GM19324 (cell line): ENCODE measurements at regions not wholly inside any gene's neighbourhood (a gene's known extent, or its start where the extent isn't known, plus 50 kb on each side); places are given as distances from the start of the nearest gene placed in this dataset.
"Not testable (repeated sequence)": the region's sequence is repeated elsewhere in the genome, so short reads cannot be mapped to it uniquely, and the experiment has no call there.

Experiments used
- ATAC-seq: cut with Tn5 transposase; IDR thresholded peaks from one replicate; pipeline ENCODE4 v1.9.1; 2021; ENCODE audit warnings: mild to moderate bottlenecking, moderate library complexity; ENCODE audit not compliant: unreplicated experiment, low FRiP score

DNA sequence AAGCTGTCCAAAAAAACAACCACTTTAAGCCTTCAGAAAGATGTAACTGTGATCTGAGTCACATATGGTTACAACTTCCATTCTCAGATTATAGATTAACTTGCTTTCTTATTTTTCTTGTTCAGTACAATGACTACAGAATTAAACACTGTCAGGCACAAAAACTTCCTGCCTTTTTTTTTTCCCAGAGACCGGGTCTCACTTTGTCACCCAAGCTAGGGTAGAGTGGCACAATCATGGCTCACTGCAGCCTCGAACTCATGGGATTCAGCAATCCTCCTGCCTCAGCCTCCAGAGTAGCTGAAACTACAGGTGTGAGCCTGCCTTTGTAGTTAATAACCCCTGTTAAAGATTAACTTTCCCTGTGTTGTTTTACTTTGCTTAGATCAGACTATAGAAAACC lies 163.2 kb downstream of the AVL9 start:
- no peak for ATAC-seq

- no peak for ATAC-seq
Observed at GRCh38 chr7:32658034-32658433, 162.7 kb downstream of the AVL9 start.

DNA sequence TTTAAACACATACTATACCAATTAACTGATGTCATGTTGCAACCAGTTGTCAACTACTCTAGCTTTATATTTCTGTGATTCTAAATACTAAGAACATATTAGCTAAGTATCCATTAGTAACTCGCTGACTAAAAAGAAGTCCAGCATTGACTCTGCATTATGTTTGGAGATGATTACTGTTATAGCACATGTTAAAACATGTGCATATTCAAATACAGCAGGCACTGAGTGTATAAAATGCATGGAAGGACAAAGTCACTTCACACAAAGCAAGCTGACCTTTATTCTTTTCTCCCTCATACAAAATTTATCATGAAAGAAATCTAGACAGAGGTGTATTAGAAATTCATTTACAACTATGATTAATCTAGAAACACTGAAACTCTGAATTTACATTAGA lies 159.3 kb downstream of the AVL9 start:
- not testable (repeated sequence) for ATAC-seq

DNA sequence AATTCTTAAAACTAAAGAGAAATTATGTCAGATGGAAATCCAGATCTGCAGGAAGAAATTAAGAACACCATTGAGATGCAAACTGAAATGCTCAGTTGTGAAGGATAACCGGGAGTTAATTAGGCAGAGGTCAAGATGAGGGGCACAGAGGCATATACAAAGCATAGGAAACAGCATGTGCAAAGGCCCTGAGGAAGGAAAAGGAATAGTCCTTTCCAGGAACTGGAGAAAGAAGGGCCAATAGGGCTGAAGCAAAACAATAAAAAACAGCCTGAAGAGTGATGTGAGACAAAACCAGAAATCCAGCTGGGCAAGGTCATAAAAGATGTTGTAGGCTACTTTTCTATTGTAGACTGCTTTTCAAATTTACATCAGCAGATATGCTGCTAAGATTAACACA lies 155.1 kb downstream of the AVL9 start:
- not testable (repeated sequence) for ATAC-seq

DNA sequence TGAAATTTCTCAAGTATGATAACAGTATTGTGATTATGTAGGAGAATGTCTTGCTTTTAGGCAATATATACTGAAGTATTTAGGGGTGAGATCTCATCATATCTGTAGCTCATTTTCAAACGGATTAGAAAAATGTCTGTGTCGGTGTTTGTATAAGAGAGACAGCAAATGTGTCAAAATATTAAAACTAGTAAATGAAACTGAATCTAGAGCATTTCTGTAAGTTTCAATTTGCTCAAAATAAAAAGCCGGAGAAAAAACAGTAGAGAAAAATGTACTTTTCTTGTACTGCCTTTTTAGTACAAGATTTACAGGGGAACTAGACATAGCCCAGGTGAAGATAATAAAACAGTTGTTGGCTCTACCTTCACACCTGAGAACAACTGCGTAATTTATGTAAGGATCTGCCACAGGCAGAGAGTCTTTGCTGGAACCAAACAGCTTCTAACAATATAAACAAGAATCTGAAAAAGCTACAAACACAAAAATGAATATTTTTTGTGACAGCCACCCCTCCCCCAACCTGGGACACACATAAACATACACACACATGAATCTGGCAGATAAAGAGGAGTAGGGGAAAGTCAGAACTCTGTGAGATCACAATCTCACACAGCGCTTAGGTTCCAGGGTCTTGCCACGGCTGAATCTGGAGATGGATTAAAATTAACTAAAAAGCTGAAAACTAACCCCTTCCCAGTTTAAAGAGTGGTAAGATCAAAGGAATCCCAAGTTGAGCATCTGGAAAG lies 153.3 kb downstream of the AVL9 start:
- no peak for ATAC-seq

- ATAC-seq, result not testable (repeated sequence)
Observed at GRCh38 chr7:32645255-32645654, 150.0 kb downstream of the AVL9 start.

GRCh38 chr7:32643194-32643593 lies 147.9 kb downstream of the AVL9 start:
- no peak for ATAC-seq

- no peak for ATAC-seq
Observed at GRCh38 chr7:32639122-32639521, 143.8 kb downstream of the AVL9 start.

- ATAC-seq, result peak; percentile 77
Observed at GRCh38 chr7:32638479-32639121, 143.3 kb downstream of the AVL9 start.
